ENCODE measurements at regions not wholly inside any gene's neighbourhood (a gene's known extent, or its start where the extent isn't known, plus 50 kb on each side); places are given as distances from the start of the nearest gene placed in this dataset.

GRCh38 chr2:147363181-147363580 lies 481.6 kb upstream of the ACVR2A start:
- DNase-seq: no peak
- intact Hi-C loops (cut with micrococcal nuclease): no loop called here
- no peak for ATAC-seq

GRCh38 chr2:147358375-147358774 lies 486.5 kb upstream of the ACVR2A start:
- intact Hi-C loops (cut with micrococcal nuclease): no loop called here
- ATAC-seq (no peak), DNase-seq (no peak)

- DNase-seq (no peak), ATAC-seq (no peak)
- intact Hi-C loops (cut with micrococcal nuclease): no loop called here
Observed at GRCh38 chr2:147356157-147356556, 488.7 kb upstream of the ACVR2A start.

GRCh38 chr2:147355706-147356105 lies 489.1 kb upstream of the ACVR2A start:
- intact Hi-C loops (cut with micrococcal nuclease): no loop called here
- ATAC-seq (no peak), DNase-seq (no peak)

GRCh38 chr2:147353072-147353381 lies 491.8 kb upstream of the ACVR2A start:
- intact Hi-C loops (cut with micrococcal nuclease): no loop called here
- DNase-seq: no peak
- ATAC-seq: no peak

GRCh38 chr2:147352264-147353071 lies 492.4 kb upstream of the ACVR2A start:
- DNase-seq (no peak), ATAC-seq (no peak)
- intact Hi-C loops (cut with micrococcal nuclease): no loop called here

- intact Hi-C loops (cut with micrococcal nuclease): no loop called here
- ATAC-seq: no peak
- no peak for DNase-seq
Observed at GRCh38 chr2:147351784-147352183, 493.0 kb upstream of the ACVR2A start.

GRCh38 chr2:147348931-147349555 lies 495.8 kb upstream of the ACVR2A start:
- DNase-seq (no peak), ATAC-seq (no peak)
- intact Hi-C loops (cut with micrococcal nuclease): no loop called here

GRCh38 chr2:147346142-147346541 lies 498.7 kb upstream of the ACVR2A start:
- DNase-seq: no peak
- no peak for ATAC-seq
- intact Hi-C loops (cut with micrococcal nuclease): no loop called here

- intact Hi-C loops (cut with micrococcal nuclease): no loop called here
- ATAC-seq (no peak), DNase-seq (no peak)
Observed at GRCh38 chr2:147345246-147345645, 499.6 kb upstream of the ACVR2A start.

- ATAC-seq (no peak), DNase-seq (no peak)
- intact Hi-C loops (cut with micrococcal nuclease): no loop called here
Observed at GRCh38 chr2:147342329-147342728, 502.5 kb upstream of the ACVR2A start.

- intact Hi-C loops (cut with micrococcal nuclease): no loop called here
- no peak for ATAC-seq
- no peak for DNase-seq
Observed at GRCh38 chr2:147331790-147332419, 512.9 kb upstream of the ACVR2A start.

GRCh38 chr2:147330925-147331324 lies 513.9 kb upstream of the ACVR2A start:
- ATAC-seq (no peak), DNase-seq (no peak)
- intact Hi-C loops (cut with micrococcal nuclease): no loop called here

GRCh38 chr2:147327613-147328012 lies 517.2 kb upstream of the ACVR2A start:
- ATAC-seq (no peak), DNase-seq (no peak)
- intact Hi-C loops (cut with micrococcal nuclease): no loop called here

- ATAC-seq: no peak
- DNase-seq: no peak
- intact Hi-C loops (cut with micrococcal nuclease): no loop called here
Observed at GRCh38 chr2:147325990-147326389, 518.8 kb upstream of the ACVR2A start.

- intact Hi-C loops (cut with micrococcal nuclease): no loop called here
- DNase-seq (no peak), ATAC-seq (no peak)
Observed at GRCh38 chr2:147320146-147320545, 524.7 kb upstream of the ACVR2A start.

- intact Hi-C loops (cut with micrococcal nuclease): no loop called here
- DNase-seq (no peak), ATAC-seq (no peak)
Observed at GRCh38 chr2:147311058-147311430, 533.8 kb upstream of the ACVR2A start.

GRCh38 chr2:147310335-147311057 lies 534.3 kb upstream of the ACVR2A start:
- ATAC-seq: no peak
- intact Hi-C loops (cut with micrococcal nuclease): no loop called here
- no peak for DNase-seq

- no peak for DNase-seq
- no peak for ATAC-seq
- intact Hi-C loops (cut with micrococcal nuclease): no loop called here
Observed at GRCh38 chr2:147297820-147298219, 547.0 kb upstream of the ACVR2A start.

GRCh38 chr2:147294825-147295392 lies 549.9 kb upstream of the ACVR2A start:
- no peak for ATAC-seq
- intact Hi-C loops (cut with micrococcal nuclease): no loop called here

More at GRCh38 chr2:147294825-147295392, 549.9 kb upstream of the ACVR2A start:
- no peak for DNase-seq

Data from left ventricle myocardium superior (tissue), 1 donor.